ENCODE measurements at regions not wholly inside any gene's neighbourhood (a gene's known extent, or its start where the extent isn't known, plus 50 kb on each side); places are given as distances from the start of the nearest gene placed in this dataset.

DNA sequence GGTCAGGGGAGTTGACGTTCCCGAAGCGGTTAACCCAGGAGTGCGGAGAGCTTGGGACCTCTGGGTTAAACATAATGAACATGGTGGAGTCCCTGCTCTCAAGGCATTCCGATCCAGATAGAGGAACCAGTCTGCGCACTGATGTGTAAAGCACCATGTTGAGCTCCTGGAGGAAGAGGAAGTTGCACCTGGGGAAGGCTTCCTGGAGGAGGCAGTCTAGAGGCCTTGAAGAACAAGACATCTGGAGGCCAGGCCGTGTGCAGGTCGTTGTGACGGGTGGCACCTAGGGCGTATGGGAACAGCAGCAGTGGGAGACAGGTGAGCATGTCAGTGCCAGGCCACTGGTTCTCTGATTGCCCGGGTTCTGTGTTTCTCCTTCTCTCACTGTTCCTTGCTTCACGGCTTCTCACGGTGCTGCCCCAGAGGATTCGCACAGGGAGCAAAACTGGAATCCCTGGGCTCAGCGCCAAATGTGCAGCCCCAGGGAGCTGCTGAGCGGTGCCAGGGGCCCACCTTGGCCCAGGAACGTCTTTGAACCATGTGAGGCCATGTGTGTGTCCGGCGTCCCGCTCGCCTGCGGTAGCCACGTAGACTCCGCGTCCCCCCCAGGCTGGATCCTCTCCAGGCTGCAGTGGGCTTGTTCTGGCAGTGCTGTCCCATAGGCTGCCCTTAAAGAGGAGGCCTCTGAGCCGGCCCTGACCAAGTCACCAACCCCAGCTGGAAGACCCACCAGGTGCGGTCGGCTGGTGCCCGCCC is 122.9 kb upstream of the GALNT2 start:
- Histone ChIP-seq H3K27ac (ENCODE audit: control insufficient read depth, insufficient read depth, low read length) (no peak overlapping the region), H3K9me3 (ENCODE audit: control insufficient read depth, low read depth, low read length) (no peaks in the 10 kb centered on the region), H2AFZ (ENCODE audit: control insufficient read depth, low read length) (no peak overlapping the region), H3K9me1 (ENCODE audit: control insufficient read depth, extremely low read depth, insufficient read depth, low read length) (no peaks in the 10 kb centered on the region), H3K79me2 (ENCODE audit: control insufficient read depth, insufficient read depth, low read length) (no peaks in the 10 kb centered on the region), H3K4me1 (ENCODE audit: control insufficient read depth, extremely low read depth, insufficient read depth, low read length) (peaks cover 11% of the 10 kb centered on the region), H3K4me2 (ENCODE audit: control insufficient read depth, extremely low read depth, insufficient read depth, low read depth, low read length) (no peak overlapping the region), H4K20me1 (ENCODE audit: control insufficient read depth, extremely low read depth, insufficient read depth, low read length) (no peaks in the 10 kb centered on the region), H3K27me3 (ENCODE audit: control insufficient read depth, extremely low read depth, insufficient read depth, low read length) (peaks cover 4% of the 10 kb centered on the region), H3K4me3 (ENCODE audit: control insufficient read depth in 2 of 3, extremely low read depth in 1 of 3, insufficient read depth in 2 of 3, low read depth in 1 of 3, low read length in 3 of 3) (no peak overlapping the region), H3K36me3 (ENCODE audit: control insufficient read depth in 2 of 2, extremely low read depth in 1 of 2, insufficient read depth in 2 of 2, low read length in 2 of 2) (no peaks in the 10 kb centered on the region), H3K9ac (ENCODE audit: control insufficient read depth, extremely low read depth, insufficient read depth, low read length) (no peak overlapping the region)
- TF ChIP-seq, protein P1, sequence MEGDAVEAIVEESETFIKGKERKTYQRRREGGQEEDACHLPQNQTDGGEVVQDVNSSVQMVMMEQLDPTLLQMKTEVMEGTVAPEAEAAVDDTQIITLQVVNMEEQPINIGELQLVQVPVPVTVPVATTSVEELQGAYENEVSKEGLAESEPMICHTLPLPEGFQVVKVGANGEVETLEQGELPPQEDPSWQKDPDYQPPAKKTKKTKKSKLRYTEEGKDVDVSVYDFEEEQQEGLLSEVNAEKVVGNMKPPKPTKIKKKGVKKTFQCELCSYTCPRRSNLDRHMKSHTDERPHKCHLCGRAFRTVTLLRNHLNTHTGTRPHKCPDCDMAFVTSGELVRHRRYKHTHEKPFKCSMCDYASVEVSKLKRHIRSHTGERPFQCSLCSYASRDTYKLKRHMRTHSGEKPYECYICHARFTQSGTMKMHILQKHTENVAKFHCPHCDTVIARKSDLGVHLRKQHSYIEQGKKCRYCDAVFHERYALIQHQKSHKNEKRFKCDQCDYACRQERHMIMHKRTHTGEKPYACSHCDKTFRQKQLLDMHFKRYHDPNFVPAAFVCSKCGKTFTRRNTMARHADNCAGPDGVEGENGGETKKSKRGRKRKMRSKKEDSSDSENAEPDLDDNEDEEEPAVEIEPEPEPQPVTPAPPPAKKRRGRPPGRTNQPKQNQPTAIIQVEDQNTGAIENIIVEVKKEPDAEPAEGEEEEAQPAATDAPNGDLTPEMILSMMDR (optimal IDR thresholded peaks at IDR 0.05 in 1 of 3, IDR thresholded peaks at IDR 0.05 in 1 of 3, conservative IDR thresholded peaks at IDR 0.05 in 1 of 3; ENCODE audit: extremely low read depth in 1 of 3, insufficient read depth in 2 of 3, low read length in 3 of 3): no peak
- TF ChIP-seq EZH2 (IDR thresholded peaks at IDR 0.05; ENCODE audit: low read length): no peak
- DNase-seq (ENCODE audit: low read depth, low spot score) (no peak), FAIRE-seq (no peak)
- dilution Hi-C loops (cut with MboI; ENCODE audit: extremely low pct_ligation_motif_present, low sequenced_read_pairs): no loop called here

DNA sequence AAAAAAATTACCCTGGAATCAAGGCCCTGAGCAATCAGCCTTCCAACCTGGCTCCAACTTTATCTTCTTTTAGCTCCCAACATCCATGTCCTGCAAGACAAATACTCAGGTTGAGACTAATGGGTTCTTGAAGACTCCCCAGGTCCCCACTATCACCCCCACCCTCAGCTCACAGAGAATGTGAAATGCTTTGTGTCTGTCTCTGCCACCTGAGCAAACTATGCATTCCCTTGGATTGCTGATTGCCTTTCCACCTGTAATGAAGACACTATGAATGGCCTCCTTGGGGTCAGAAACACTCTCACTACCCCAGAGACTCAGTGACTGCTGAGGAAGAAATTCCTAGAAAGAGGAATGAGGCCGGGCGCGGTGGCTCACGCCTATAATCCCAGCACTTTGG is 121.2 kb upstream of the GALNT2 start:
- DNase-seq (ENCODE audit: low read depth, low spot score) (no peak), FAIRE-seq (no peak)
- Histone ChIP-seq H3K9me1 (ENCODE audit: control insufficient read depth, extremely low read depth, insufficient read depth, low read length) (no peaks in the 10 kb centered on the region), H3K9me3 (ENCODE audit: control insufficient read depth, low read depth, low read length) (no peaks in the 10 kb centered on the region), H3K79me2 (ENCODE audit: control insufficient read depth, insufficient read depth, low read length) (no peaks in the 10 kb centered on the region), H3K27ac (ENCODE audit: control insufficient read depth, insufficient read depth, low read length) (no peak overlapping the region), H3K4me3 (ENCODE audit: control insufficient read depth in 2 of 3, extremely low read depth in 1 of 3, insufficient read depth in 2 of 3, low read depth in 1 of 3, low read length in 3 of 3) (no peak overlapping the region), H3K27me3 (ENCODE audit: control insufficient read depth, extremely low read depth, insufficient read depth, low read length) (no peaks in the 10 kb centered on the region), H2AFZ (ENCODE audit: control insufficient read depth, low read length) (no peak overlapping the region), H3K4me1 (ENCODE audit: control insufficient read depth, extremely low read depth, insufficient read depth, low read length) (peaks cover 11% of the 10 kb centered on the region), H3K4me2 (ENCODE audit: control insufficient read depth, extremely low read depth, insufficient read depth, low read depth, low read length) (no peak overlapping the region), H3K36me3 (ENCODE audit: control insufficient read depth in 2 of 2, extremely low read depth in 1 of 2, insufficient read depth in 2 of 2, low read length in 2 of 2) (no peaks in the 10 kb centered on the region), H4K20me1 (ENCODE audit: control insufficient read depth, extremely low read depth, insufficient read depth, low read length) (no peaks in the 10 kb centered on the region), H3K9ac (ENCODE audit: control insufficient read depth, extremely low read depth, insufficient read depth, low read length) (no peak overlapping the region)
- no peak for TF ChIP-seq EZH2 (IDR thresholded peaks at IDR 0.05; ENCODE audit: low read length)
- TF ChIP-seq, protein P1 (optimal IDR thresholded peaks at IDR 0.05 in 1 of 3, IDR thresholded peaks at IDR 0.05 in 1 of 3, conservative IDR thresholded peaks at IDR 0.05 in 1 of 3; ENCODE audit: extremely low read depth in 1 of 3, insufficient read depth in 2 of 3, low read length in 3 of 3): no peak
- dilution Hi-C loops (cut with MboI; ENCODE audit: extremely low pct_ligation_motif_present, low sequenced_read_pairs): no loop called here

Data from keratinocyte (primary cell).